NOMO-1 treated with dmso at 0.1 percent for 144 hours (cell line): ENCODE measurements at regions not wholly inside any gene's neighbourhood (a gene's known extent, or its start where the extent isn't known, plus 50 kb on each side); places are given as distances from the start of the nearest gene placed in this dataset.

Experiments used
- DNase-seq: peaks from one replicate; lab custom pipeline; 2025; ENCODE audit not compliant: unreplicated experiment; lab: John Stamatoyannopoulos, UW

DNA sequence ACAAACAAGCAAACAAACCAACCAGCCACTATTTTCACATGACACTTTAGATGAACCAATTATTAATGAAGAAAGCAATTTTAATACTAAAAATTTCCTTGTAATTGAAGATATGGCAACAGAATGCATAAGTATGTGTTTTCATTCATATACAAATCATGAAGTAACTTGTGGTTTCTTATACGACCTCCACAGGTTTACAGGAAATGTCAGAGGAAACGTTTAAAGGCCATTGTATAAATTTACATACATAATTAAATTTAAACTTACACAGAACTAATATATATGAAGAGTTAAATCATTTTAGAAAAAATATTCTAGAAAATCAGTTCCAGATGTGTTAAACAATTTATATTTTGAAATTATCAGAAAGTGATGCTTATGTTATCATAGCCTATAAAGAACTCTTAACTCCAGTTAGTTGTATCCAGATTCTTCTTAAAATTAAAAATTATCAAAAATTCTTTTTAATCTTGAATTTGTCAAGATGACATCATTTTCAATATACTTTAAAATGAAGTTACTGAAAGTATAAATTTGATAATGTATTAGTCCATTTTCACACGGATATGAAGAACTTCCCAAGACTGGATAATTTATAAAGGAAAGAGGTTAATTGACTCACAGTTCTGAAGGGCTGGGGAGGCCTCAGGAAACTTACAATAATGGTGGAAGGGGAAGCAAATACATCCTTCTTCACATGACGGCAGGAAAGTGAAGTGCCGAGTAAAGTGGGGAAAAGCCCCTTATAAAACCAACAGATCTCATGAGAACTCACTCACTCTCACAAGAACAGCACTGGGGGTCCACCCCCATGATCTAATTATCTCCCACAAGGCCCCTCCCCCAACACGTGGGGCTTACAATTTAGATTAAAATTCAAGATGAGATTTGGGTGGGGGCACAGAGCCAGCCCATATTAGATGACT is 192.0 kb downstream of the PIK3R1 start:
- no peak for DNase-seq

DNA sequence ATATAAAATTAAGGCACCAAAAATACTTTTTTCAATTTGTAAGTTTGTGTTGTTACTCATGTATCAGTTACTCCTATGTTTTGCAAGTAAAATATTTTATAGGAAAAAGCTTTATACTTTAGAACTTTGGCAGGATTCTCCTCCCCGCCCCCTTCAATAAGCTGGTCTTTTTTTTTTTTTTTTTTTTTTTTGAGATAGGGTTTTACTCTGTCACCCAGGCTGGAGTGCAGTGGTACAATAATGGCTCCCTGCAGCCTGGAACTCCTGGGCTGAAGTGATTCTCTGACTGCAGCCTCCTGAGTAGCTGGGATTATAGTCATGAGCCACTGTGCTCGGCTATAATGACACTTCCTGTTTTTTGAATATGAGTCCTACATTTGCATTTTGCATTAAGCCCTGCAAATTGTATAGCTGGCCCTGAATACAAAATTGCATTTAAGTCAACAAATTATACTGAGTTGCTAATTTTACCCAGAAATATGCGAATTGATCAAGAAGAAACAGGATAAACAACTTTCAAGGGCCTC is 192.9 kb downstream of the PIK3R1 start:
- DNase-seq = no peak

DNA sequence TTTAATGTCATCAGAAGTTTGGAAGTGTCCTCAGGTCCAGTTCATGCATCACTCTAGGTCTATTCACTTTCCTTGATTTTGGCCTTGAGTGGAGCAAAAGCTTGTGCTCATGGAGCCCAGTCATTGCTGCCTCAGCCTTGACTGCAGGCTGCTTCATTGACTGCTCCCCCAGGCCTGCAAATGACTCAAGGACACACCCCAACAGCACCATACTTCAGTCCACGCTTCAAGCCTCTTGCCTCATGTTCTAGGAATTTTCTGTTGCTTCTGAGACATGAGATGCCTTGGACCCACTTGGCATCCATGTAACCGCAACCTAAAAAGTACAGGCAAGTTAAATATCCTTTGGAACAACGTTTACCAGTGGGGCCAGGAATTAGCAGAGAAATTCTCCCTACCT is 193.7 kb downstream of the PIK3R1 start:
- DNase-seq = no peak

DNA sequence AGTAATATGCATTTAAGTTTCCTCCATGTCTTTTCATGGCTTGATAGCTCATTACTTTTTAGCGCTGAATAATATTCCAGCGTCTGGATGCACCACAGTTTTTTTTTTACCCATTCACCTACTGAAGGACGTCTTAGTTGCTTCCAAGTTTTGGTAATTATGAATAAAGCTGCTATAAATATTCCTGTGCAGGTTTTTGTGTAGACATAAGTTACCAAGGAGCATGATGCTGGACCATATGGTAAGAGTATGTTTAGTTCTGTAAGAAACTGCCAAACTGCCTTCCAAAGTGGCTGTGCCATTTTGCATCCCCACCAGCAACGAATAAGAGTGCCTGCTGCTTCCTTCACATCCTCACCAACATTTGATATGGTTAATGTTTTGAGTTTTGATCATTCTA is 195.6 kb downstream of the PIK3R1 start:
- DNase-seq = no peak

DNA sequence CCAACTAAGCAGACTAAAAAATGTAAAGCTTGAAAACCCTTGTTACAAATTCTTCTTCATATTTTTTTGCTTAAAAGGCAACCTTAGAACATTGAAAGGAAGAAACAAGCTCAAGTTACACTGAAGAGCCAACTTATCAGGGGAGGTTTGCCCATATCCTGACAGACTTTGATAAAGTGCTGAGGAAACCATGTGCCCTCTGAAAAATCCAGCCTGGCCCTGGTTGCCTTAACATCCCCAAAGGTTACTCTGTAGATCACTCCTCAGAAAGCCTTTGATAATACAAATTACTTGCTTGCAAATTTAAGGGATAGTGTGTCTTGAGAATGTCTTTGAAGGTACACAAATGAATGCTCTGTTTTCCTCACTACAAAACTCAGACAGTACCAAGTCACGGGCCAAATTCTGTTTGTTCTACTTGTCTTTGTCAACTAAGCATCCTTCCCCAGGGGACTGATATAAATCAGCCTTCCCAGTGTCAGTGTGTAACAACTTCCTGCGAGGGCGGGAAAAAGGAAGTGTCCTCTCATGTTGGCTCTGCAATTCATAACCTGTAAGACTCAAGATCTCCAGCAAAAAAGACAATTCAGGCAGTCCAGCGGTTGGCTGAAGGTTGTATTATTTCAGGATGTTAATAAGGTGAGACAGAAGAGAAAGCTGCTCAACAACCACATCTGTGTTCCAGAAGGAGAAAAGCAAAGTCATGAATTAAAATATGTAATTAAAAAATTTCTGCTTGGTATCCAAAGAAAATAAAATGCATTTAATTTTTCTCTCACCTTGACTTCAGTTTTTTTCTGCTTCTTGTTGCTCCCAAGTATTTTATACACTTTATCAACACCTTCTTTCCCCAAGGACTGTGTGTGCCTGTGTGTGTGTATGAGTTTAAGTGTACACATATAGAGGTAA is 199.9 kb downstream of the PIK3R1 start:
- DNase-seq = no peak

DNA sequence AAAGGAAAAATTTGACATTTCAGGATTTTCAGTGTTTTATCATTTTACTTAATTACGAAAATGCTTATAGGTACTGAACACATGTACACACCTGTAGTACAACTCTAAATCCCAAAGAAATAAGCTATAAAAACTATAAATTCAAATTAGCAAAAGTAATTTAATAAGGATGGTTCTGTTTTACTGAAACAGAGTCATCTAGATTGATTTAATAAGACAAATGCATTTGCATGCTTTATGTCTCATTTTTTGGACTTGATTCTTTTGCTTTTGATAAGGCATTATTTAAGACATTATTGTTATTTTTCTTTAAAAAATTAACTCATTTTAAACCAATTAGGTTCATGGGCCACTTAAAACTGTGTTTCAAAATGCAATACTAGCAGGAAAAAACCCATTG is 201.2 kb downstream of the PIK3R1 start:
- no peak for DNase-seq

DNA sequence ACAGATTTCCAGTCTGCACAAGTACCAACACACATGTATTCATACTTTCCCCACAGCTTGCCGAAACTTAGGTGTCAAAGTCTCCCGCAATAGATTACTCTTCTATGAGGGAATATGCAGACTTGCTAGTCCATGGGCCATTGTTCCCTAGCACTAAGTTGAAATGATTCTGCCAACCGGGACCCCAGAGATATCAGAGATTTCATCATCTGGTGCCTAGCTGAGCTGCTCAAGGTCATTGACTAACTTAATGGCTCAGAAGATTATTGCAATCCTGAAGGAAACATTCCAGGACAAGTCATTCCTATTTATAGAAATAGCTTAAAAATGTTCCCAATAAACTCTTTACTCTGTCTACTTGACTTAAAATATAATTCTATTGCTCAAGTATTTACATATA is 202.6 kb downstream of the PIK3R1 start:
- DNase-seq = no peak

DNA sequence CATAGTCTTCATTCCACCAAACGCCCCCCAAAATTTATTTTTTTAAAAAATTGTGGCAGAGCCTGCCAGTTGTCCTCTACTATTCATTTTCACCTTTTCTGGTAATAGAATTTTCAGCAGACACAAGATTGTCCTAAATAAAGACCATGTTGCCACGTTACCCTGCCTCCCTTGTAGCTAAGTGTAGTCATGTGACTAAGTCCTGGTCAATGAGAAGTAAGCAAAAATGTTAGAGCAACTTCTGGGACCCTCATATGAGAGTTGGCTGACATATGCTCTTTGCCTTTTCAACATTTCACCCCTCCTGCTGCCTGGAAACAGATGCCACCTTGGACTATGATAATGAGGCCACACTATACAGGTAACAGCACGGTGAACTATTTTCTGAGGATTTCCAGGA is 203.1 kb downstream of the PIK3R1 start:
- DNase-seq = no peak

DNA sequence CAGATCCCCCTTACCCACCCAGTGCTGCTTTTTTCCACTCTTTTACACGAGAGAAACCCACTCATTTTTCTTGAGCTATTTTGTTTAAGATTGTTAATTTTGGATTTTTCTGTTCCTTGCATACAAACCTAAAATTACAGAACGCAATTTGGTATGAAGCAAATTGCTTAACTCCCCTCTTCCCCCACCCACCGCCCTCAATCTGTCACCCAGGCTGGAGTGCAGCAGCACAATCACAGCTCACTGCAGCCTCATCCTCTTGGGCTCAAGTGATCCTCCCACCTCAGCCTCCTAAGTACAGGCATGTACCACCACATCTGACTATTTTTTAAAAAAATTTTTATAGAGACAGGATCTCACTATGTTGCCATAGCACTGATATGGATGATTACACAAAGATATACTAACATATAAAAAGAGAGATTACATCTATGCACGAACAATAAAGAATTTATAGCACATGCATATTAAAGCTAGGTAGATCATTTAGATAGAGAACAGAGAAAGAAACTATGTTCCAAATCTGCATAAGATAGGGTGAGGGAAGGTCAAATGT is 203.6 kb downstream of the PIK3R1 start:
- DNase-seq = no peak

DNA sequence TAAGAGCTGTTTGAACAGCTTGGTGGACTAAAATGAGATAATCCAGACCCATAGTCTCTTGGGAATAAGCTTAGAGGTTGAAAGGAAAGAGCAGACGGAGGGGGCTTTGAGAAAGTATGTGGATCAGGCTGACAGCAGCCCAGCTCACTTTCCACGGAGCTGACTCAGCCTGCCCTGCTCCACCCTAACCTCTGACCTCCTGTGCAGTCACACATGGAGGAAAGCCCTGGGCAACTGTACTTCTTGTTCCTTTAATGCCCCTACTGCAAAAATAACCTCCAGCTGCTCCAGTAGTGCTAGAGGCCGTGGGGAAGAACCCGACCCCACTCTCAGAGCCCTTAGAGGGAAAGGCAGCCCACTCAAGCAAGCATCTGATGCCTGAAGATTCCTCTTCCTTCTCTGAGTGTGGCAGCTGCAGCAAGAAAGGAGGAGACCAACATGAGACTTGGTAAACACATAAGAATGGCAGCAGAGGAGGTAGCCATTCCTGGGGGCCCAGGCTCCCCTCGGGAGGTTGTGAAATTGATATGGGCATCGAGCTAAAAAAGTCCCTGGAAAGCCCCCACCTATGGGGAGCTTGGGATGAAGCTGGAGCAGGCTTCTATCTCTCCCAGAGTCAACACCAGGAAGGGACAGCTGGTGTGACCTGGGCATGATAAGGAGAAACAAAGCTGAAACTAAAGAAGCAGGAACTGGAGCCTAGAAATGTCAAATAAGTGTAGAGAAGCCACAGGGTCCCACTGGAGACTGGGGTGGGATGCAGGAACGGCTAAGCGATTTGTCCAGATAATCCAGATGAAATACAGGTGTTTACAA is 204.3 kb downstream of the PIK3R1 start:
- DNase-seq = no peak

DNA sequence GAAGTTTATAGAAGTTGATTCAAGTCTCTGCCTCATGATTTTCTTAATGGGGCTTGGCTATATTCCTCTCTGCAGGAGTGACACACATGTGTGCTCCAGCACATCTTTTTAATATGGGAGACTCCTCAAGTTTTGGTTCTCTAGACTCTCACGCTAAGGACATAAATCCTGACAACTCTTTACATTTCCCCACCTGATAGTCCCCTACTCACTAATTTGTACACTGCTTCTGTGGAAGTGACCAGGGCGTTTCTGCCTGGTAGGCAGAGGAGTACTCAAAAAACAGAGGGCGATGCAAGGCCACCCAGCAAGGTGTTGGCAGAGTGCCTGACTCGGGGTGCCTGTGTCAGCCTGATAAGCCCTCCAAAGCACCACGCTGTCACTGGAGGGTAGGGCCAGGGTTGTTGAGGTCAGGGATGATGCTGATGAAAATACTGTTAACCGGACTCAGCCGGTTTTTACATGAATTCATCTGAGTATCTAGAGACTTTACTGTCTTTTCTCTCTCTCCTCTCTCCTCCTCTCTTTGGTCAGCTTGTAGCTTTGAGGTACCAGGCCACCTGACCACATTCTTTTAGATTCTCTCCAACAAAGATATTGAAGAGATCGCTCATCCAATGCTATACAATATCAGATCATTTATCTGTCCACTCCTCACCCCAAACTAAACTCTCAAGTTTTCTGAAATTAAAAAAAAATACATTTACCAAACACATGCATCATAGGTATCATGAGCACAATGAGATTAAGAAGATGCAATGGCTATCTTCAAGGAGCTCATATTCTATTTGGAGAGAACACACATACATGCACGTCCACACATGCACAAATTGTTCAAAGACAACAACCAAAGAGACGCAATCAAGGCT is 205.2 kb downstream of the PIK3R1 start:
- DNase-seq = no peak

DNA sequence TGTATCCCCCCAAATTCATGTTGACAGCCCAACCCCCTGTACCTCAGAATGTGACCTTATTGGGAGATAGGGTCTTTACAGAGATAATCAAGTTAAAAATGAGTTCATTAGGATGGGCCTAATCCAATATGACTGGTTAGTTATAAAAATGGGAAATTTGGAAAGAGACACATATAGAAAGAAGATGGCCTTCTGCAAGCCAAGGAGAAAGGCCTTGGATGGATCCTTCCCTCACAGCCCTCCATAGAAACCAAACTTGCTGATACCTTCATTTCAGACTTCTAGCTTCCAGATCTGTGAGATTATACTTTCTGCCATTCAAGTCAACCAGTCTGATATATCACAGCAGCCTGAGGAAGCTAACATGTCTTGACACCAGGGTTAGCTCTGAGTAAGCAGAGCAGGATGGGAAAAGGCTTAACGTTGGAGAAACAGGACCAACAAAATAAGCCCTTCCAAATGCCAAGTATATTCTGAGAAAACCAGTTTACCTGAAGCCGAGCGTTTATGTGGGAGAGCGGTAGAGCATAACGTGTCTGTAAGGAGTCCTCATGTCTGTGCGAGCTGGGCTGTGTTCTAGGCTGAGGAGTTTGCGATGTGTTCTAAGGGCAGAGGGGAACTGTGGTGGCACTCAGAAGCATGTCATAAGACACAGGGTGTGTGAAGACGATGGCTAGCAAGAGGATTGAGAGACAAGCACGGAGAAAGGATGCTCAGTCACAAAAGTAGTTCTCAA is 206.1 kb downstream of the PIK3R1 start:
- no peak for DNase-seq

DNA sequence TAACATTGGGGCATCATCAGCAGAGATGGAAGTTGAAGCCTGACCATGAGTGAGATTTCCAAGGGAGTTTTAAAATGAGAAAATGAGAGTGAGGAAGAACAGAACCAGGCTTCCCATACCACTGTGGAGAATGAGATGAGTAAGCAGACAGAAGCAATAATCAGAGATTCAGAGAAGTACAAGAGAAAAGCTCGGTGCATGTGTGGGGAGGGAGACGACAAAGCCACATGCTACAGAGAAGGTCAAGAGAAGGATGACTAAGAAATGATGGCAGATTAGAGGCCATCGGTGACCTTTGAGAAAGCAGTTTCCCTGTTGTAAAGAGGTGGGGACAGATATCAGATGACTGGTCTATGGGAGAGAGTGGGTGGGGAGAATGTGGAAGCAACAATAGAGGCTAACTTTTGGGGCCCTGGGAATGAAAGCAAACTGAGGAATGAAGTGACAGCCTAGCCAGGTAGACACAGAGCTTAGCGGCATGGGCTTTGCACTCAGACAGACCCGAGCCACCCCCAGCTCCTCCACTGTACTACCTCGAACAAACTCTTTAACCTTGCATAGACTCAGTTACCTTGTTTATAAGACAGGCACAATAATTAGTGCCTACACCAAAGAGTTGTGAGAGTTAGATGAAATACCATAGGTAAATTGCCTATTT is 207.7 kb downstream of the PIK3R1 start:
- no peak for DNase-seq

DNA sequence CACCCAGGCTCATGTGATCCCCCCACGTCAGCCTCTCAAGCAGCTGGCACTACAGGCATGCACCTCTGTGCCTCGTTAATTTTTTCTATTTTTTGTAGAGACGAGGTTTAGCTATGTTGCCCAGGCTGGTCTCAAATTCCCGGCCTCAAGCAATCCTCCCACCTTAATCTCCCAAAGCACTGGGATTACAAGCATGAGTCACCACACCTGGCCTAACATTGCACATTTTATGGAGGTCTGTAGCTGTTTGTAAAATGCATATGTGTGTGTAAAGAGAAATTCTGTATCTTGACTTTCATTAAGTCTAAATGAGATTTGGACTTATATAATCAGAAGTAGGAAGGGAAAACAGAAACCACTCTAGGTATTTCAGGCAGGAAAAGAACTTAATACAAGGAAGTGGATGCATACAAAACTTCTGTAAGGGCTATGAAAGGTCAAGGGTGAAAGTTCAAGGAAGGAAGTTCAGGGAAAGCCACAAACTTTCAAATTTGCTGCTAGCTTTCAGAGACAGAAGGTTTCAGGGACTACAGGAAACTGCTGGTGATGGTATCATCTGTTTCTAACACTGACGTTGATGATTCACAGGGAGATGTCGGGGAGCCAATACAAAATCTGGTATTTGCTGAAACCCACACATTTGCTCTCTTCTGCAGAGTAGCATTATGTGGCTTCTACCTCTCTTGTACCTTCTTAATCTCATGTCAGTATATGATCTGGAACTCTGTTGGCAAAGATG is 209.4 kb downstream of the PIK3R1 start:
- peak; percentile 38 for DNase-seq

DNA sequence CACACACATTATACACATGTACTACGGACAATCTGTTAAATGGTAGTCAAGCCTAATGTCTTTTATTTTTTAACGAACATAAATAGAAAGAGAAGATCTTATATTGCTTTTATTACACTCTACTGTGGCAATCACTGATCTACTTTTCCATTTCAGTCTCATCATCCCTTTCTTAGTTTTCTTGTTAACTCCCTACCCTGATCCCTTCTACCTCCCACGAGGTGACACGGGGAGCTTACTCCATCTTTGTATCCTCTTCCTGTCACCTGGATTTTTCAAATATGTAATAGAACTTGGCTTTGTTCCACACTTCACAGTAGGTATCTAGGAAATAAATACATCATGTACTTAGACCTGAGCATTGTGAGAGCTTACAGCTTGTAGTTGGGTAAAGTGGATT is 211.0 kb downstream of the PIK3R1 start:
- DNase-seq = no peak

DNA sequence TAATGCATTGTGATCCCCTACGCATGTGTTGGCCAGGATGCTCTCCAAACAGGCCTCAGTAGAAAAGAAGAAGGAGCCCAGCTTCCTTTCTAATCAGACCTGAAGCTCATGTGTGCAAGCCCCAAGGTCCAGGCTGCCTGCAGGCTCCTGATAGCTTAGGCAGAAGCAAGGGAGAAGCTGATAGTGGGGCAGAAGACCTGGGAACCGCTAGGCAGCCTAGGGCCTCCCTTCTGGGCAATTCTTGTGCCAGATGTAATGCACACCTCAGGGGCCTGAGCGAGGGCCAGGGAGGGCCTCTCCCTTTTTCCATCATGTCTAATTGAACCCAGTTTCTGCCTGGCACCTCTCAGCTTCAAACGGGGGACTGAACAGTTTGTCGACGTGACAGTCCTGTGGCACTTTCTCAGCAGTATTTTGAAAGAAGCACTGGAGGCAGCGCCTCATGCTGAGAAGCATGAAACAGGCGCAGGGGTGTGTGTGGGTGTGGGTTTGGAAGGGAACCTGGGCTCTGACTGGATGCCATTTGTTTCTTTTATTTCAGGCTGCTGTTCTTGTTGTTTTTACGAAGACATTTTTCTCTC is 212.8 kb downstream of the PIK3R1 start:
- no peak for DNase-seq

DNA sequence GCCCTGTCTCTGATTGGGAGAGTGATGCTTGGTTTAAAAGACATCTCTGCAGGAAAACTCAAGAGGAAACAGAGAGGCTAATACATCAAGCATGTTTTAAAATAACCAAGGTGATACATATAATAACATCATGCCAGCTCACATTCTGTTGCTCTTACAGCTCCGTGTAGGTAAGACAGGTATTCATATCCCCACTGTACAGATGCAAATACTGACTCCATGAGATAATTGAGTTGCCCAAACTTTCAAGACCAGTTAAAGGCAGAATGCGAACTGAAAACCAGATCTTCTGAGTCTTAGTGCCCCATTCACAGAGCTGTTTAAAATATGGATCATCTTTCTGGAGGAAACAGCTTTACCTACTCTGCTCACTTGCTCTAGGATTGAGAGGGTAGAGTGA is 214.0 kb downstream of the PIK3R1 start:
- no peak for DNase-seq
